COR-L47 (cell line): ENCODE measurements at regions not wholly inside any gene's neighbourhood (a gene's known extent, or its start where the extent isn't known, plus 50 kb on each side); places are given as distances from the start of the nearest gene placed in this dataset.

Experiments used
- DNase-seq: peaks from one replicate; lab custom pipeline; 2025; lab: John Stamatoyannopoulos, UW

DNA sequence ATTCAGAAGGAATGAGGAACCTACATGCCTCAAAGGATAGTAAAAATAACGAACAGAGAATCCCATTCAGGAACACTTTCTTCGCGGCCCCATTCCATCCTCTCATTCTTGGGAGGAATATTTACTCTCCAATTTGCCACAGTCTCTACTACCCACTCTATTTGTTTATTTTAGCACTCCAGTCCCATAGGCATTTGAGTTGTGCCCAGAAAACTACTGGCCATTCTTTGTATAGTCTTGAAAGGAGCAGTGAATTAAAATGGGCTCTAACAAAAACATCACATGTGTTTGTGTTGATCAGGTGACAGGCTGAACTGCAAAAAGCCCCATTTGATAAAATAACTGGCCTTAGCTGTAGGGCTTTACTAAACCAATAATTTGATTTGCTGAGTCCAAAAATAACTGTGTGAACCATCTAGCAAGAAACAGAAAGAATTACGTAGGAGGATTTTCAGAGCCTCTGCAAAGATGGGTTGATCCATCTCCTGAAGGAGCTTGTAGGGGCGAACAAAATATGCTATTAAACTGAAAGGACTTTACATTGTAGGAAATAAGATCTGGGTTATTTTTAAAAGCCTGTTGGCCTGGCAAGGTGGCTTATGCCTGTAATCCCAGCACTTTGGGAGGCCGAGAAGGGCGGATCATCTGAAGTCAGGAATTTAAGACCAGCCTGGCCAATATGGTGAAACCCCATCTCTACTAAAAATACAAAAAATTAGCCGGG is 142.3 kb upstream of the CPNE8 start:
- no peak for DNase-seq

GRCh38 chr12:39044754-39045153 is 139.4 kb upstream of the CPNE8 start:
- no peak for DNase-seq

- no peak for DNase-seq
These were observed 138.0 kb upstream of the CPNE8 start for GRCh38 chr12:39043424-39043822.

GRCh38 chr12:39040275-39040674 is 134.9 kb upstream of the CPNE8 start:
- DNase-seq = no peak

DNA sequence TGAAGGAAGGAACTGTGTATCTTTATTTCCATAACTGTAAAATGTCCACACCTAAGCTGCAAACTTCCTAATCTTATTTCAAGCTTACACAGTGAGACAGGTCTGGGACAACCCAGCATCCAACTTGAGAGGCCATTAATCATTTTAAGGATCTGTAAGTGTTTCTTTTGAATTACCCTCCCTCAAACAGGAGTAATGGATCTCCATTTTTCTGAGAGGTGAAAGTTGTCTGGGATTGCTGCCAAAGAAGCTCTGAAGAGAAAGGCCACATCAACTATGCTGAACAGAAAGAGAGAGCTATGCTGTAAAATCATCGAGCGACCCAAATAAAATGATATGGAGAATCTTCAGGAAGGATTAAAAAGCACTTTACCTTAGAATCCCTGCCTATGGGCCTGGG is 131.7 kb upstream of the CPNE8 start:
- DNase-seq = no peak

DNA sequence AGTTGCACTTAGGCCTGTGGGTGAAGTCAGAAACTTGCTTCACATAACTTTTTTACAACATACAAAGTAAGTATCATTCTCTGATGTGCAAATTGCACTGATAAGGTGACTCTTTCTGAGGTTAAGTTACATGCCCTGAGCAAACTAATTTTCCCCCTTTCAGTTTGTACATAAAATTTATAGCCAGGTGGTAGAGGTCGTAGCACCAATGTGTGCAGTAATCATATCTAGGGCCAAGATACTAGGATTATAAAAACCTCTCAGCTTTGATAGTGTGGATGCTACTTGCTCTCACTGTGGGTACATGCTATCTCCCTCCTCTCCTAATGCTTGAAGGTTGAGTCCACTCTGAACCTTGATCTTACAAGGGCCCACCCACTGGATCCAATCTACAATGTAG is 130.7 kb upstream of the CPNE8 start:
- no peak for DNase-seq

DNA sequence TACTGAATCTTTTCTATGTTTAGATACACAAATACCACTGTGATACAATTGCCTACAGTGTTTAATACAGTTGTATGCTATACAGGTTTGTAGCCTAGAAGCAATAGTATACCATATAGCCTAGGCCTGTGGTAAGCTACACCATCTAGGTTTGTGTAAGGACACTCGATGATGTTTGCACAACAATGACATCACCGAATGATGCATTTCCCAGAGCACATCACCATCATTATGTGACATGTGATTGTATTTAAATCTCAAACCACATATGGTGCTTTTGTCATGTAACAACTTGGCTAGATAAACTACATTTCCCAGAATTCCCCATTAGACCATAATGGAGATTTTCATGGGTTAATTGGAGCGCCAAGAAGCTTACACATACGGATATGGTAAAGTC is 128.4 kb upstream of the CPNE8 start:
- no peak for DNase-seq

DNA sequence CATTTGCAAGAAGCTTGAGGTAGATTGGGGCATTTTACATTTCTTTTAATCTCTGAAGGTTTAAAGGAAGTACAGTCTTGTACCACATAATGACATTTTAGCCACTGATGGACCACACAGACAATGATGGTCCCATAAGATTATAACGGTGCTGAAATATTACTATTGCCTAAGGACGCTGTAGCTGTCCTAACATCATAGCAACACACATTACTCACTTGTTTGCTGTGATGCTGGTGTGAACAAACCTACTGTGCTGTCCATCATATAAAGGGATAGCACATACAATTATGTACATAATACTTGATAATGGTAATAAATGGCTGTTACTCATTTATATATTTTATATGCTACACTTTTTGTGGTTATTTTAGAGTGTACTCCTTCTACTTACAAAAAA is 127.1 kb upstream of the CPNE8 start:
- no peak for DNase-seq

DNA sequence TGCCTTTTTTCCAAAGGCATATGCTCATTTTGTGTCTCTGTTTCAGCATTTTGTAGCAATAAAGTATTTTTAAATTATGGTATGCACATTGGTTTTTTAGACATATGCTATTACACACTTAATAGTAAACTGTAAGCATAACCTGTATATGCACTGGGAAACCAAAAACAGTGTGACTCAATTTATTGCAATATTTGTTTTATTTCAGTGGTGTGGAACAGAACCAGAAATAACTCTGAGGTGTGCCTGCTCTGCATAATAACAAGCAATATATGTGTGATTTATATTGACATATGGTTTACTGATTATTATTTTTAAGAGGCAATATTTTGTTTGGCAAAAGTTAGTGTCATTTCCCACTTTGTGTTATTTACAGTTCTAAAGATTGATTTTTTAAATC is 126.6 kb upstream of the CPNE8 start:
- DNase-seq = no peak

GRCh38 chr12:39028382-39028781 is 123.0 kb upstream of the CPNE8 start:
- DNase-seq = no peak

DNA sequence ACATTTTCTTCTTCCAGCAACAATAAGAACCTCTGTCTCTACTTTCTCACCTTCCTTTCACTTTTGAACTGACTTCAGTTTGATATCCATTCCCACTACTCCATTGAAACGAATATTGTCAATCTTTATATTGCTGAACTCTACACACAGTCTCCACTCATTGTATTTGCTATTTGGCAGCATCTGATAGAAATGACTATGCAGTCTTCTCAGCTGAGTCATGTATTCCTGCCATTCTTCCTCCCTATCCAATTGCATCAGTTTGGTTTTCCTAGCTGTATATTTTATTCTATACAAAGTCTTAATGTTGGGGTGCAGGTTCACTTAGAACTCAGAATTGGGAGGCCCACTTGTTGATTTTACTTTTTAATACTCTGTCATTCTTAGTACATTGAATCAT is 107.5 kb upstream of the CPNE8 start:
- DNase-seq = no peak

GRCh38 chr12:39011166-39011565 is 105.8 kb upstream of the CPNE8 start:
- no peak for DNase-seq

- no peak for DNase-seq
These were observed 105.0 kb upstream of the CPNE8 start for GRCh38 chr12:39010406-39010805.

DNA sequence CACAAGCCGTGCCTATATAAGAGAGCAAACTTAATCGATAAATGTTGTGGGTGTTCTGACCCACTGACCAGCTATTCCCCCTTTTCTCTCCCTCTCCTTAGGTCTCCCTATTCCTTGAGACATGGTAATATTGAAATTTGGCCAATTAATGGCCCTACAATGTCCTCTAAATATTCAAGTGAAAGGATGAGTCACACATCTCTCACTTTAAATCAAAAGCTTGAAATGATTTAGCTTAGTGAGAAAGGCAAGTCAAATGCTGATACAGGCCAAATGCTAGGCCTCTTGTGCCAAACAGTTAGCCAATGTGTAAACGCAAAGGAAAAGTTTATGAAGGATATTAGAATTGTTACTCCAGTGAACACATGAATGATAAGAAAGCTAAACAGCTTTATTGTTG is 102.2 kb upstream of the CPNE8 start:
- no peak for DNase-seq

DNA sequence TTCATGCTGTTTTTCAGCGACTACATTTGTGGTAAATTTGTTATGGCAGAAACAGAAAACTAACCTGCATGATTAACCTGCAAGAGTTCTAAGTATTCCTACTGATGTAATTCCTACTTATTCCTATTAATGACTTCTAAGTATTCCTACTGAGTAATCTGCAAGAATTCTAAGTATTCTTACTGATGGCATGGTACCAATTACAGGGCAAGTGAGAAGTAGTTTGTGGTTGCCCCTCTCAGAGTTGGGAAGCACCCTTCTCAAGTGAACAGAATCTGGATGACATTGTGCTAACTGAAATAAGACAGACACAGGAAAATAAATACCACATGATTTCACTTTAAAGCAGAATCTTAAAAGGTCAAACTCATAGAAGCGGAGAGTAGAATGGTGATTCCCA is 100.9 kb upstream of the CPNE8 start:
- DNase-seq = no peak

DNA sequence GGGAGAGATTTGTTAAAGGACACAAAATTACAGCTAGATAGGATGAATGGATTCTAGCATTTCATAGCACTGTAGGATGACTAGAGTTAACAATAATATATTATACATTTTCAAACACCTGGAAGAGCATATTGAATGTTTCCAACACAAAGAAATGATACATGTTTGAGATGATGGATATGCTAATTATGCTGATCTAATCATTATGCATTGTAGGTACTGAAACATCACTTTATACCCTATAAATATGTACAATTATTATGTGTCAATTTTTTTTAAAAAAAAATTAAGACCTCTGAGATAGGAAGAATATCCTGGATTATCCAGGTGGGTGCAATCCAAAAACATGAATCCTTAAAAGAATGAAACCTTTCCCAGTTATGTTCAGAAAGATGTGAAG is 100.3 kb upstream of the CPNE8 start:
- DNase-seq = no peak

DNA sequence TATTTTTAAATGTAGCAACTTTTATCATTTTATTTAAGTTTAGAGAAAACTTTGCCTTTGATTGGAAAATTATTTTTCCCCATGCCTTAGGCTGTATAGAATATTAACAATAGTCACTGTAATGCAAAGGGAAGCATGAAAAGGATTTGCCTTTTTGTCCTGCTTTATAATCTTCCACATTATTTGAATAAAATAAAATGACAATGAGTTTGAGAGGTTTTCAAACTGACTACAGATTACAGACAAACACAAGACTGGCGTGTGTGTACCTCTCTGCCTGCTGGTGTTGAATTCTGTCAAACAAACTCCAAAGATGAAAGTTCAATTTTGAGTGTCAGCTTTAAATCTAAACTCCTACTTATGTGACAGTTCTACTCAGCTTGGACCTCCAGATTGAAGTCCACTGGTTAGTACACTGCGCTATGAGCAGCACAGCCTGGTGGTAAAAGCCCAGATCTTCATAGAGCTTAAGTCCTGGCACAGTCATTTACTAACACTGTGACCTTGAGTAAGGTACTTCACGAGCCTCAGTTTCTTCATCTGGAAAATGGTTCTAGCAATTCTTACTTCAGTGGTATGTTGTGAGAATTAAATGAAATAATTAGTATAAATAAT is 98.3 kb upstream of the CPNE8 start:
- DNase-seq = no peak

DNA sequence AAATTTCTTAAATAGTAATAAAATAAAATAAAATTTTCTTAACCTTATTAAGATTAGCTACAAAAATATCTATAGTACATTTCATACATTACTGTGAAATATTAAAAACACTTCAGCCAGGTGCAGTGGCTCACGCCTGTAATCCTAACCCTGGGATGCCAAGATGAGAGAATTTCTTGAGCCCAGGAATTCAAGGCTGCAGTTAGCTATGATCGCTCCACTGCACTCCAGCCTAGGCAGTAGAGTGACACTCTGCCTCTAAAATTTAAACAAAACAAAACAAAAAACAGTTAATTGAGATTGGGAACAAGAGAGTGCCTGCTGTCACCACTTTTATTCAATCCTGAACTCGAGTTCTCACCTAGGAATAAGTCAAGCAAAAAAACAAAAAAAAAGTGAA is 95.0 kb upstream of the CPNE8 start:
- DNase-seq = no peak

DNA sequence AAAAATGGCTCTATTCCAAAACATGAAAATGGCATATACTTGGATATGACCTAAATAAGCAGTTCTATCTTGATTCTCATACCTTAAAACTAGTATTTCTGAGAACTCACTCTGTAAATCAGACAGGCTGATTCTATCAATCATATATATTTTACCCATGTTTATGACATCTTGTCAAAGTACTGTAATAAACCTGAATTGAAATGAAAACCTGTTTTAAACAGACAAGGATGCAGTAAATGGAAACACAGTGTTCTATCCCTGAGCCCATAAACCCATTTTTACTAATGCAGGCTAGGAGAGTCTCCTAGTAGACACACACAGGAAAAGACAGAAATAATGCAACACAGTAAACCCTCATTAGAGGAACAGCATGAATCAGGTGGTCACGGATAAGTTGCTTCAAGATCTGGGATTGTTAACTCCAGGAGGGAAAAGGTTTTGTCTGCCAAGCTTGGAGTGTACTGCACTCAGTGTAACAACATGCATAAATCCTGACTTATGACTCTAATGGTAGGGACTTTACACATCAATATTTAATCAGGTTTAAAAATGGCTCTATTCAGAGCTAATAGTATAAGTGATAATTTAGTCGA is 93.6 kb upstream of the CPNE8 start:
- no peak for DNase-seq

DNA sequence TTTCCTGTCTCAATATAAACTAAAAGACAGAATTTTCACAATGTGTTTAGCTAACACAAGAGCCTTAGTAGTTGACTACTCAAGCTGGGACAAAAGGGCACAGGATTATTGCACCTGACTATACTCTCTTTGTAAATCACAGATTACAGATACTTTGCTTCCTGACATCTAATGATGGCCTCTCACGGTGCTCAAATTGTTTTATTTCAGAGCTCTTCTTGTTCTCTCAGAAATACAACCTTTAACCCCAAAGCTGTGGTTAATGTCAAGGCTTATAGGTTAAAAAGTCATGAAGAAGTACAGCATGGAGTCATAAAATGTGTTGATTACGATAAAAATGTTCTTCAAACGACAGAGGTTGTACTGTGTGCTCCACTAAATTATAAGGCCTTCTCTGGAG is 89.9 kb upstream of the CPNE8 start:
- DNase-seq = no peak

GRCh38 chr12:38985961-38986360 is 80.6 kb upstream of the CPNE8 start:
- no peak for DNase-seq

GRCh38 chr12:38984388-38984787 is 79.0 kb upstream of the CPNE8 start:
- no peak for DNase-seq

- no peak for DNase-seq
These were observed 77.8 kb upstream of the CPNE8 start for GRCh38 chr12:38983117-38983571.

- no peak for DNase-seq
These were observed 71.7 kb upstream of the CPNE8 start for GRCh38 chr12:38977132-38977531.
